MG63 (cell line): ENCODE measurements at regions not wholly inside any gene's neighbourhood (a gene's known extent, or its start where the extent isn't known, plus 50 kb on each side); places are given as distances from the start of the nearest gene placed in this dataset.

Experiments used
- DNase-seq: peaks from one replicate; pipeline ENCODE4 v3.0.0-alpha.2; 2020
- H3K27me3 ChIP-seq: fragments of 250-450 bp; sonication (Bioruptor Pico); 2 replicates; pipeline ENCODE4 v1.5.1; 2020; ENCODE audit warnings: mild to moderate bottlenecking, moderate library complexity
- H3K36me3 ChIP-seq: fragments of 250-450 bp; sonication (Bioruptor Pico); 2 replicates; pipeline ENCODE4 v1.5.1; 2020; ENCODE audit warnings: mild to moderate bottlenecking, moderate library complexity
- H3K4me3 ChIP-seq: fragments of 250-450 bp; sonication (Bioruptor Pico); 2 replicates; pipeline ENCODE4 v1.5.1; 2020; ENCODE audit warnings: mild to moderate bottlenecking, moderate library complexity
- H3K9me3 ChIP-seq: fragments of 250-450 bp; sonication (Bioruptor Pico); 2 replicates; pipeline ENCODE4 v1.5.1; 2020; ENCODE audit warnings: mild to moderate bottlenecking, moderate library complexity

DNA sequence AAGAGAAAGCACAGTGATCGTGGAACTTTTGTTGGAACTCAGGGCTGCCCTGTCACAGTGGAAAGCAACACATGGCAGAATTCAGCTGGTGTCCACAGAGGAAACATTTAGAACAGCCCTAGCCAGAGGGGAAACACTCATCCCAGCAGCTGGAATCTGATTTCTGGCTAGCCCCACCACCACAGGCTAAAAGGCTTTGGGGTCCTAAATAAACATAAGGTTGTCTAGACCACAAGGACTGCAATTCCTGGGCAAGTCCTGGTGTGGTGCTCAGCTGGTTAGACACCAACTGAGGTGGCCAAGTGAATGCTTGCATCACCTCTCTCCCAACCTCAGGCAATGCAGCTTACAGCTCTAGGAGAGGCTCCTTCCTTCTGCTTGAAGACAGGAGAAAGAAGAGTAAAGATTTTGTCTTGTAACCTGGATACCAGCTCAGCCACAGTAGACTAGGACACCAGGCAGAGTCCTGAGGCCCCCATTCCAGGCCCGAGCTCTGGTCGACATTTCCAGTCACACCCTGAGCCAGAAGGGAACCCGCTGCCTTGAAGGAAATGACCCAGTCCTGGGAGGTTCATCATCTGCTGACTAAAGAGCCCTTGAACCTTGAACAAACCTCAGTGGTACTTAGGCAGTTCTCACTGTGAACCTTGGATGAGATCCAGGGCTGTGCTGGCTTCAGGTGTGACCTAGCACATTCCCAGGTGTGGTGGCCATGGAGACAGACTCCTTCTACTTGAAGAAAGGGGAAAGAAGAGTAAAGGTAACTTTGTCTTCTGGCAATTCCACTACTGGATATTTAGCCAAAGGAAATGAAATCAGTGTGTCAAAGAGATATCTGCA is 85.4 kb upstream of the PLXNC1 start:
- no peak overlapping the region for H3K4me3 ChIP-seq
- H3K27me3 ChIP-seq: no peaks in the 10 kb centered on the region
- H3K9me3 ChIP-seq: no peaks in the 10 kb centered on the region
- no peaks in the 10 kb centered on the region for H3K36me3 ChIP-seq
- DNase-seq: no peak

DNA sequence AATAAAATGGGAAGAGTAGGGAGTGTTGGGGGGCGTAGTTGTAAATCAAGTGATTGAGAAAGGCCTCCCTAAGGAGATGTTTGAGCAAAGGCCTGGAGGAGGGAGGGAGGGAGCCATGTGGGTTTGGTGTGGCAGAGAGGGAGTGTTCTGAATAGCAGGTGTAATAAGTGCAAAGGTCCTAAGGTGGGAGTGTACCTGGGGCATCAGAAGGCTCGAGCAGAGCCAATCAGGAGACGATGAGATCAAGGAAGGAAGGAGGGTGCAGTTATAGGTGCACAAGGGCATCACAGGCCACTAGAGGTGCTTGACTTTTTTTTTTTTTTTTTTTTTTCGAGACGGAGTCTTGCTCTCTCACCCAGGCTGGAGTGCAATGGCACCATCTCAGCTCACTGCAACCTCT is 77.9 kb upstream of the PLXNC1 start:
- DNase-seq: no peak
- no peaks in the 10 kb centered on the region for H3K9me3 ChIP-seq
- no peaks in the 10 kb centered on the region for H3K27me3 ChIP-seq
- no peaks in the 10 kb centered on the region for H3K36me3 ChIP-seq
- H3K4me3 ChIP-seq: no peak overlapping the region

DNA sequence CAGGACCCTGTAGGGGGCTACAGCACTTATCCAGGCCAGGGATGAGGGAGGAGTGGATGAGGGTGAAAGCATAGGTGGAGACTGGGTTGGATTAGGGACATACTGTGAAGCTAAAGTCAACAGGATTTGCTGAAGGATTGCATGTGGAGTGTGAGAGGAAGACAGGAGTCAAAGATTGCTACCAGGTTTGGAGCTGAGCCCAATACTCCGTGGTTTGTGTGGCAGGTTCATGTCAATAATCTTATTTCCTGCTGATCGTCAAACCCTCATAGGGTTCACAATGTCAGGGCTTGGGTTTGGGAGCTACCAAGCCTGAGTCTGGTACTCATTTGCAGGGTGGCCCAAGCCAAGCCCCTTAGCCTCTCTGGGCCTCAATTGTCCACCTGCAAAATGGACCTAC is 77.1 kb upstream of the PLXNC1 start:
- H3K4me3 ChIP-seq: no peak overlapping the region
- H3K9me3 ChIP-seq: no peaks in the 10 kb centered on the region
- no peaks in the 10 kb centered on the region for H3K27me3 ChIP-seq
- DNase-seq: no peak
- no peaks in the 10 kb centered on the region for H3K36me3 ChIP-seq

DNA sequence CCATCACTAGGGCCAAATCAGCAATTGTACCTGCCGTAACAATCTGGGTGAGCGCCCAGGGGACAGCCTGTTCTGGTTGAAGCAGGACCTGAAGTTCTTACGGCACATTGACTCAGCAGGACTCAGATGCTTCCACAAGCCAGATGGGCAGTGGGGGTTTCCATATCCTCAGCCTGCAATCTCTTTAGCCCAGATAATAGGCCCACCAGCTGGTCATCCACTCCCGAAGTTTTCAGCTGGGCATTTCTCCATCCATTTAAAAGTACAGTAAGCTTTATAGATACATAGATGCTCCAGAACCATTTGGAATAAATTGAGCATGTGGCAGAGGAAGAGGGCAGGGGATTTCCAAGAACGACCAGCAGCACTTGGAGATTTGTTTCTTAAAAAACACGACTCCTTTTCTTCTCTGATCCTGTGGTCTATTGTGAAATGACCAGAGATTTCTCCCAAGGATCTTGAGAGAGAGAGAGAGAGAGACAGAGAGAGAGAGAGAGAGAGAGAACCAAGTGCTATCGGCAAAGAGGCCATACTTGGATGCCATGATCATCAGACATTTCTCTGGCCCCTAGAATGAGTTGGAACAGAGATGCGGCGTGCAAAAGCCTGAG is 74.8 kb upstream of the PLXNC1 start:
- no peak overlapping the region for H3K4me3 ChIP-seq
- H3K9me3 ChIP-seq: no peaks in the 10 kb centered on the region
- no peak for DNase-seq
- H3K27me3 ChIP-seq: no peaks in the 10 kb centered on the region
- no peaks in the 10 kb centered on the region for H3K36me3 ChIP-seq

DNA sequence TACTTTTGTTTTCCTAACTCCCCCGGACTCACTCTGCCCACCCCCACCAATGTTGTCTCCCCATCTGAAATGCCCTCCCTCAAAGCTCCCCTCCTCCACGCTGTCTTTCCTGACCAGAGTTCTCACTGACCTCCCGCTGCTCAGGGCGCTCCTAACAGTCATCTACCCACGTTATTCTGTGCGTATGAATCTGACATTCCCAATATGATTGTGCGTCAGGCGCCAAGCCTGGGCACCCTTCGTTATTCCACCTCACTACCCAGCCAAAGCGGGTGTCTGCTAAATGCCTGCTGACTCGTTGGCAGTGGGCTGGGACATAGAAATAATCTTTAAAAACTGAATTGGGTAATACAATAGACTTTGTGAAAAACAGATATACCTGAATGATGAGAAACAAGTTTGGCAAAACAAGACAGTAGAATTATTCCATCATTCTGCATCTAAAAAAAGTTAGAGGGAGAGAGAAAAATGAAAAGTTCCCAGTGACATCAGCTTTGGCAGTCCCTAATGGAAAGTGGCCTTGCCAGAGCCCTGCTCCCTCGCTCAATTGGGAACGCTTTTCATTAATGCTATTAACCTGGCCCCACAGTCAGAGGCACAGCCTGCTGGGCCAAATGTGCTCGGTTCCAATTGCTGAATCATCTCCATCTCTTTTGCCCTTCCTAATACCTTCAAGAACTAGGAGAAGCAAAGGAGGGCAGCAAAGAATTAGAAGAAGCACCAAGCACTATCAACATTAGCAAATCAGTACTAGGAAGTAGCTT is 74.0 kb upstream of the PLXNC1 start:
- H3K9me3 ChIP-seq: no peaks in the 10 kb centered on the region
- H3K27me3 ChIP-seq: no peaks in the 10 kb centered on the region
- no peak overlapping the region for H3K4me3 ChIP-seq
- DNase-seq: peak; percentile 46
- no peaks in the 10 kb centered on the region for H3K36me3 ChIP-seq

DNA sequence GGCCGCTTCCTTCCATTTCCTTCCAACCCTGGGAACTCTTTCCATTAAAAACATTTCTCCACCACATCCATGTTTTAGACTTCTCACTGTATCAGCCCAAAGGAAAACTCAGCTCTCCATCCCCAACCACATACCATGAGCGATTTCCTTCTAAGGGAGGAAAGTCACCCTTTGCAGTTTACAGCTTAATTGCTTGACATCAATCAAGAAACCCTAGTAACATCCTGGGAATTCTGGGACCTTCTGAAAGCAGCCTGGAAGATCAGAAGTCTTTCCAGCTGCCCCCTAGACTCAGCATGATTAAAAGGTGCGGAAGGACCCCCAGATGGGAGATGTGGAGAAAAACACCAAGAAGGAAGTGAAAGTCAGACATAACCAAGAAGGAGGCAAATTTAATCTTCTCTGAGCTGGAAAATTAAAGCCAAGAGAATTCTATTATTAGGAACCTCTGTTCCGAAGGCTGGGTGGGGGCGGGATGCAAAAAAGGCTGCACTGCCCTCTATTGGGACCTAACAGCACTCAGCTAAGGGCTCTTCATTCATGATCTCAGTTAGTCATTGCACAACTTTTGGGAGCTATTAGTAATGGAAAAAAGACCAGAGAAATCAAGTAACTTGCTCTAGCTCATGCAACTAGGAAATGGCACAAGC is 73.3 kb upstream of the PLXNC1 start:
- H3K36me3 ChIP-seq: no peaks in the 10 kb centered on the region

DNA sequence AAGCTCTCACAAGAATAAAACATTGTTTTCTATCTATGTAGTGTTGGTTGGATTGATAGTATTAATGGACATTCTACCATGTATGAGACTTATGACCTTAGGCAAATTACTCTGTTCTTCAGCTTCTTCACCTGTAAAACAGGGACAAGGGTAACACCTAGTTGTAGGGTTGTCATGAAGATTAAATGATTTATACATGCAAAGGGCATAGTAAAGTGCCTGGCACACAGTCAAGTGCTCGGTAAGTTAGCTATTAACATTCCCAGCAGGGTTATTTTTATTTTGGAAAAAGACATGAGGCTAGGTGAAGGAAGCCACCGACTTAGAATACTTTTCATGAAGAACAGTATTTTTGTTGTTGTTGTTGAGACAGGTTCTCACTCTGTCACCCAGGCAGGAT is 71.2 kb upstream of the PLXNC1 start:
- Histone ChIP-seq H3K36me3 (no peaks in the 10 kb centered on the region), H3K27me3 (no peaks in the 10 kb centered on the region), H3K4me3 (no peak overlapping the region), H3K9me3 (no peaks in the 10 kb centered on the region)
- no peak for DNase-seq

More for the DNA sequence above, 73.3 kb upstream of the PLXNC1 start:
- Histone ChIP-seq H3K4me3 (no peak overlapping the region), H3K9me3 (no peaks in the 10 kb centered on the region), H3K27me3 (no peaks in the 10 kb centered on the region)
- peak; percentile 62 for DNase-seq

GRCh38 chr12:94078138-94078723 is 70.1 kb upstream of the PLXNC1 start:
- no peak for DNase-seq
- Histone ChIP-seq H3K9me3 (no peaks in the 10 kb centered on the region), H3K36me3 (no peaks in the 10 kb centered on the region), H3K4me3 (no peak overlapping the region), H3K27me3 (no peaks in the 10 kb centered on the region)

GRCh38 chr12:94078736-94079509 is 69.5 kb upstream of the PLXNC1 start:
- Histone ChIP-seq H3K27me3 (no peaks in the 10 kb centered on the region), H3K9me3 (no peaks in the 10 kb centered on the region), H3K36me3 (no peaks in the 10 kb centered on the region), H3K4me3 (no peak overlapping the region)
- no peak for DNase-seq

DNA sequence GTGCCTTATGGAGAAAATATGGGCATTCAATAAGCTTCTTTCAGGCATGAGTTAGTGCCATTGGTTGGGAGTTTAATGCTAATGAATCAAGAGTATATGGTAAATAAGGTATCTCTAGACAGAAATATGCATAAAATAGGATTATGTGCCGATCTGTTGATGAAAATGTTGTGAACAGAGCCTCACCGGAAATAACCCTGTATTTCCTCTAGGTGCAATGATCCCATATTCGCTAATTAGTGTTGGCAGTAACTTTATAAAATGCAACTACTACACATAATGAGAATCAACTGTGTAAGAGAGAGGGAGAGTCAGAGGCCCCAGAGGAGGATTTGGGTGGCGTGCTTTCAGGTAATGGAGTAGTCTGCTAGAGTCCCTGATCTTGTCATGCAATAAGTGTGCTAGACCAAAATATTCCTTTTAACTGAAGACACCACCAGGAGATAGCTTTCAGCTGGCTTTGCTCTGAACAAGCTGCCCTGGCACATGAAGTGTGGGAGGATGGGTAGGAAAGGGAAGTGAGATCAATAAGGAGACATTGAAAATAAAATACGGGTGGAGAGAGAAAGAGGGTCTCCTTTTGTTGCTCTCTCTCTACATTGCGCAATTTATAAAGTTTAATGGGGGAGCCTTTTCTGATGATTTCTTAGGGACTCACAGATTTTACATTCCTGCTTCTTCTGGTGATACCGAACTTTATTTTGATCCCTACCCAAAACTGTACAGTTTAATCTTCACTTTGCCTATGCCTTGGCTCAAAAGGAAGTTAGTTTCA is 68.6 kb upstream of the PLXNC1 start:
- Histone ChIP-seq H3K4me3 (no peak overlapping the region), H3K9me3 (no peaks in the 10 kb centered on the region), H3K27me3 (no peaks in the 10 kb centered on the region), H3K36me3 (no peaks in the 10 kb centered on the region)
- DNase-seq: no peak

- H3K36me3 ChIP-seq: no peaks in the 10 kb centered on the region
- H3K4me3 ChIP-seq: no peak overlapping the region
- H3K27me3 ChIP-seq: no peaks in the 10 kb centered on the region
- no peaks in the 10 kb centered on the region for H3K9me3 ChIP-seq
- no peak for DNase-seq
Measured at GRCh38 chr12:94080341-94081009, 67.9 kb upstream of the PLXNC1 start.

- no peaks in the 10 kb centered on the region for H3K9me3 ChIP-seq
- no peak overlapping the region for H3K4me3 ChIP-seq
- DNase-seq: no peak
- H3K36me3 ChIP-seq: no peaks in the 10 kb centered on the region
- H3K27me3 ChIP-seq: no peaks in the 10 kb centered on the region
Measured at GRCh38 chr12:94082690-94083089, 65.7 kb upstream of the PLXNC1 start.

GRCh38 chr12:94089891-94090290 is 58.5 kb upstream of the PLXNC1 start:
- H3K9me3 ChIP-seq: no peaks in the 10 kb centered on the region
- H3K4me3 ChIP-seq: no peak overlapping the region
- no peak for DNase-seq
- no peaks in the 10 kb centered on the region for H3K27me3 ChIP-seq
- H3K36me3 ChIP-seq: no peaks in the 10 kb centered on the region

- no peak for DNase-seq
- Histone ChIP-seq H3K9me3 (no peaks in the 10 kb centered on the region), H3K36me3 (no peaks in the 10 kb centered on the region), H3K27me3 (no peaks in the 10 kb centered on the region), H3K4me3 (no peak overlapping the region)
Measured at GRCh38 chr12:94091624-94092023, 56.8 kb upstream of the PLXNC1 start.
